ENCODE measurements at regions not wholly inside any gene's neighbourhood (a gene's known extent, or its start where the extent isn't known, plus 50 kb on each side); places are given as distances from the start of the nearest gene placed in this dataset.

- no peak overlapping the region for H3K27ac ChIP-seq
- TF ChIP-seq CTCF (IDR thresholded peaks at IDR 0.05), result no peak
- no peak for TF ChIP-seq ZFX (IDR thresholded peaks at IDR 0.05; ENCODE audit: borderline replicate concordance)
Measured at GRCh38 chr2:18131761-18132160, 253.3 kb downstream of the KCNS3 start.

- no peak overlapping the region for H3K27ac ChIP-seq
- TF ChIP-seq CTCF (IDR thresholded peaks at IDR 0.05) (no peak), ZFX (IDR thresholded peaks at IDR 0.05; ENCODE audit: borderline replicate concordance) (no peak)
Measured at GRCh38 chr2:18129348-18129747, 250.9 kb downstream of the KCNS3 start.

DNA sequence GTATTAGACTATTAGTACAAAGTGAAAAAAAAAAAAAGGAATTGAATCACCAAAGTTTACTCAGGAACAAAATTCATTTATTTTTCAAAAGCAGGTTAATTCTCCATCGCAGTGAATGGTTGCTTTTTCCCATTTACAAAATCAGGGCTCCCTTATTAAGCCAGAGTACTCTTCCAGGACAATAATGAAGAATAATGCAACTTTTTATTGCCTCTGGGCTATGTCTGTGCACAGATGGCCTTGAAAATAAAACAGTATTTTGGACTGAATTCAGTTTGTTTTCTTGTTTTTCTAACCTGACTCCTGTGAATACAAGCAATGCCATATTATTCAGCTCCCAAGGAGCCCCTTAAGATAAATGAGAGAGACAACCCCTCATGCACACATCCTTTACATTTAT lies 246.8 kb downstream of the KCNS3 start:
- TF ChIP-seq ZFX (IDR thresholded peaks at IDR 0.05; ENCODE audit: borderline replicate concordance) (no peak), CTCF (IDR thresholded peaks at IDR 0.05) (no peak)
- no peak overlapping the region for H3K27ac ChIP-seq

- no peak for TF ChIP-seq CTCF (IDR thresholded peaks at IDR 0.05)
- TF ChIP-seq ZFX (IDR thresholded peaks at IDR 0.05; ENCODE audit: borderline replicate concordance), result no peak
- no peak overlapping the region; the same call in 1 of the 2 replicates for H3K27ac ChIP-seq
Measured at GRCh38 chr2:18124116-18124835, 245.8 kb downstream of the KCNS3 start.

GRCh38 chr2:18123577-18123976 lies 245.1 kb downstream of the KCNS3 start:
- no peak for TF ChIP-seq ZFX (IDR thresholded peaks at IDR 0.05; ENCODE audit: borderline replicate concordance)
- no peak for TF ChIP-seq CTCF (IDR thresholded peaks at IDR 0.05)

GRCh38 chr2:18123211-18123570 lies 244.7 kb downstream of the KCNS3 start:
- H3K27ac ChIP-seq, result no peak overlapping the region
- no peak for TF ChIP-seq ZFX (IDR thresholded peaks at IDR 0.05; ENCODE audit: borderline replicate concordance)
- no peak for TF ChIP-seq CTCF (IDR thresholded peaks at IDR 0.05)

More at GRCh38 chr2:18123577-18123976, 245.1 kb downstream of the KCNS3 start:
- no peak overlapping the region; the same call in 1 of the 2 replicates for H3K27ac ChIP-seq

GRCh38 chr2:18122544-18123210 lies 244.2 kb downstream of the KCNS3 start:
- no peak overlapping the region for H3K27ac ChIP-seq
- no peak for TF ChIP-seq ZFX (IDR thresholded peaks at IDR 0.05; ENCODE audit: borderline replicate concordance)
- TF ChIP-seq CTCF (IDR thresholded peaks at IDR 0.05), result no peak
